Endothelial cell of hepatic sinusoid (primary cell): ENCODE measurements at regions not wholly inside any gene's neighbourhood (a gene's known extent, or its start where the extent isn't known, plus 50 kb on each side); places are given as distances from the start of the nearest gene placed in this dataset.

Source experiments
- in situ Hi-C: cut with HindIII; loops from 2 replicates; pipeline ENCODE4 v1.10.0; 2017; ENCODE audit warnings: low sequenced_read_pairs

DNA sequence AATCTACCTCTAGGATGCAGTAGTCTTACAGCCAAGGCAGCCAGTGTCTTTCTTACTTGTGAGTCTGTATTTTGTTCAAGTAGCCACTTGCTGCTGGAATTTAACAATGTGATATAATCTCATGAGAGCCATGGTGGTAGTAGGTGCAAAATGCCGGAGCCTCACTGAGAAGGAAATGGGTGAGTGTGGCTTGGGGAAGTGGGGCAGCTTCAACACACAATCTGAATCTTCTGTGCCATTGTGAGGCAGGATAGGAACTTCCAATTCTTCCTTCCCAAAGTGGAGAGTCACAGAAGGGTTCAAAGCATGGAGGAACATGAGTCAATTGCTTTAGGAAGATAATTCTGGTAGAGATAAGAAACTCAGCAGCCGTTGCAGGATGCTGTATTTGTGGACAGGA is 158.7 kb upstream of the APCDD1 start:
- in situ Hi-C loops = no loop called here

DNA sequence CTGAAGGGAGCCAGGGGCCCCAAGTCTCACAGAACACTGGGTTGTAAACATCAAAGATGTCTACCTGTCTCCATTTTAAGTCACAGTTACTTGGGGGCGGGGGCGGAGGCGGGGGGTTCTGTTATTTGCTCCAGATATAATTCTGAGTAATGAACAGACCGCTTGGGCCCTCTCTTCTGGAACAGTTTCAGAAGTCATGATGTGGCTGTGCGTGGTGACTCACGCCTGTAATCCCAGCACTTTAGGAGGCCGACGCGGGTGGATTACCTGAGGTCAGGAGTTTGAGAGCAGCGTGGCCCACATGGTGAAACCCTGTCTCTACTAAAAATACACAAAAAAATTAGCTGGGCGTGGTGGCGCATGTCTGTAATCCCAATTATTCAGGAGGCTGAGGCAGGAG is 157.9 kb upstream of the APCDD1 start:
- in situ Hi-C loops = no loop called here

DNA sequence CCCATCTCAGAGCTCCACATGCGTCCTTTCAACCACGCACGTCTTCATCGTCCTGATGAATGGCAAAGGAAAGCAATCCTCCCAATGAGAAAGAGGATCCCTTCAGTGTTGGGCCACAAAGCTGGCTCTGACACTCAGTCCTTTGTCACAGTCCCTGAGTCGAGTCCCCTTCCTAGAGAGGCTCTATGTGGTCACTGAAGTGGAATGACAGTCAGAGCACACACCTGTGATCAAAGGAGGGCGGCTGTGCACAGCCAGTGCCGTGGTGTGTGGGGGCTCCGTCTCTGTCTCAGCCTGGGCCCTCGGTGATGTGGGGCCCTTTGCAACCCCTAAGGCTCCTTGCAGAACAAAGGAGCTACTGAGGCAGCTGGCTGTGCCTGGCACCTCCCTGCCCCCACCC is 157.3 kb upstream of the APCDD1 start:
- in situ Hi-C loops = no loop called here

GRCh38 chr18:10298346-10298745 is 156.1 kb upstream of the APCDD1 start:
- in situ Hi-C loops = no loop called here

DNA sequence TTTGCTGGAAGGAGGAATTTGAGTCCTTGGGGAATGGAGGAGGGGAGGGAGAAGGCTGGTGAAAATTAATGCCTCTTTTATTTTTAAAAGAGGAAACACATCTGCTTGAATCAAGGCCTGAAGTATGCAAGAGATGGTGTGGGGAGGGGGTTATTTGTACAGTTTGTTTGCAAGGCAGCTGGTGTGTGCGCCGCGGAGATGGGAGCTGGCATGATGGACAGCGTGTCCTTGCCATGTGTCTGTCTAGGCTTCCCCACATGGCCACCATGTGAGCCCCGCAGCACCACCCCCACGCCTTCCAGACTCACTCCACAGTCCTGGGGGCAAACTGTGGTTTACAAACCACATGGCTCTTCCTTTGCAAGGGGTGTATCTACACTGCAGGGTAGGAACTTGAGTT is 154.8 kb upstream of the APCDD1 start:
- in situ Hi-C loops = loop anchor here (5.0 kb wide), 1 partner anchor 57 kb away; no protein-coding TSS in a partner anchor

- in situ Hi-C loops = loop anchor here (5.0 kb wide), 1 partner anchor 58 kb away; no protein-coding TSS in a partner anchor
Measured at GRCh38 chr18:10300739-10301138, 153.7 kb upstream of the APCDD1 start.

DNA sequence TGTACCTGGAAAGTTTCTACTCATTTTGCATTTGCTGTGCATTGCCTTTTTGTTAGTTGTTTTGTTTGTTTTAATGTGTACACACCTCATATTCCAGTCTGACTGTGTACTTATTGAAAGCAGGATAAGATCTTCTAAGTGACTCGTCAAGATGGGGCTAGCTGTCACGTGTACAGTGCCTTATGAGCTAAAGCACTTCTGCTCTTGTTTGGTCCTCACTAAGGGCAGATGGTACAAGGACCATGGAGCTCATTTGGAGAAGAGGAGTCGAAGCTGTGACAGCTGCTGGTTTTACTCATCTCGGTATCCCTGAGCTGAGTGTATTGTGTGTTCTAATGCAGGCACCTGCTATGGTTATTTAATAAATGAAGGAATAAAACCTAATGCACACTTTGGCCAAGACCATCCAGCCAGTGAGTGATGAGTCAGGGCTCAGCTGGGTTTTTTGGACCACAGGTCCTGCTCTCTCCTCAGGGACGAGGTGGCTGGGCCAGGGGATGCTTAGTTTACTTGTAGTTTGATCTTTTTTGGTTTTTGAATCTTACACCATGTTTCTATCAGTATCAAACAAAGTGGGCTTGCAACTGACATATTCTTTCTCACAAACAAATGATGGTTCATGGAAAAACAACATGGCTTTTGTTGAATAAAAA is 152.5 kb upstream of the APCDD1 start:
- in situ Hi-C loops = loop anchor here (5.0 kb wide), 1 partner anchor 60 kb away; no protein-coding TSS in a partner anchor

- in situ Hi-C loops = loop anchor here (5.0 kb wide), 1 partner anchor 61 kb away; no protein-coding TSS in a partner anchor
Measured at GRCh38 chr18:10303171-10303570, 151.3 kb upstream of the APCDD1 start.

GRCh38 chr18:10304853-10305252 is 149.6 kb upstream of the APCDD1 start:
- in situ Hi-C loops = loop anchor here (5.0 kb wide), 1 partner anchor 63 kb away; no protein-coding TSS in a partner anchor

GRCh38 chr18:10306779-10307178 is 147.7 kb upstream of the APCDD1 start:
- in situ Hi-C loops = no loop called here

- in situ Hi-C loops = no loop called here
Measured at GRCh38 chr18:10308154-10308553, 146.3 kb upstream of the APCDD1 start.

DNA sequence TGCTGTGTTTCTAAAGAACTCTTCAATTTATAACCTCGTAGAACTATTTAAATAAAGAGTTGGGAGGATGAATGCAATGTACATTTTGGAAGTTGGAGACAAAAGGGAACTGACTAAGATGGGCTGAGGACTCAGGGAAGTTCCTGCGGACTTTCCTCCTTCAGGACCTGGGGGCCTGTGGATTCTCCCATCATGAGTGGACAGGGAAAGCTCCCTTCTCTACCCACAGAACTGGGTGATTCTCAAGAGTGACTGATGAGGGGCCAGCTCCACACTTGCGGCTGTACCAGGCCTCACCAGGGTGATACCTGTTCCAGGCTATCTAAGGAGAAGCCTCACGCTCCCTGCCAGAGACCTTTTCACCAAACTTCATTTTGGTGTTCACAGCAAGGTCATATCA is 143.8 kb upstream of the APCDD1 start:
- in situ Hi-C loops = no loop called here

- in situ Hi-C loops = no loop called here
Measured at GRCh38 chr18:10312326-10313015, 142.0 kb upstream of the APCDD1 start.

DNA sequence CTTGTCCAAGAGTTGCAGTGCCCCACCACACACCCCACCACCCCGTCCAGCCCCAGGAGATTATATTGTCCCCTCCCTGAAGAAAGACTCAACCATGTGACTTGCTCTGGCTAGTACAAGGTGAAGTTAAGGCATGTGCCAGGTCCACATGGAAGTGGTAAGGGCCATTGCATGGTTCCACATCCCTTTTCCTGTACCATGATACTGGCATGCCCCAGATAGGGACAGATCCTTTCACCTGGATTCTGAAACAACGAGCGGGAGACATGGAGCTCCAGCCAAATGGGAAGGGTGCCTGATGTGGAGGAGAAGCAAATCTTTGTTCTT is 141.5 kb upstream of the APCDD1 start:
- in situ Hi-C loops = no loop called here

GRCh38 chr18:10314066-10314465 is 140.4 kb upstream of the APCDD1 start:
- in situ Hi-C loops = no loop called here

DNA sequence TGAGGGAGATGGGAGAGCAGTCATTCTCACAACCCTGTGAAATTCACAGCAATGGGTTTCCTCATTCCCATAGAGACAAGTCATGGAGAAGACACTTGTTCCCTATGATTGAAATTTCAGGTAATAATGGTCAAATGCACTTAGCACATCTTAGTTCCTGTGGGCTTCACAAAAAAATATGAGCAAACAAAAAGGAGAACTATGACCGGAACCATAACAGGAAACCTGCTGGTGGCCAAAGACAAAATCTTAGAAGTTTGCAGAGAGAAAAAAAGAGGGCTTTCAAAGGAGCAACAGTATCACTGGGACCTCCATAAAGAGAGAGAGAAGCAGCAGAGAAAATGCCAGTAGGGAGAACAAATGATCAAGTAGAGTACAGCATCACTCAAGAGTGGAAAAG is 138.9 kb upstream of the APCDD1 start:
- in situ Hi-C loops = no loop called here

DNA sequence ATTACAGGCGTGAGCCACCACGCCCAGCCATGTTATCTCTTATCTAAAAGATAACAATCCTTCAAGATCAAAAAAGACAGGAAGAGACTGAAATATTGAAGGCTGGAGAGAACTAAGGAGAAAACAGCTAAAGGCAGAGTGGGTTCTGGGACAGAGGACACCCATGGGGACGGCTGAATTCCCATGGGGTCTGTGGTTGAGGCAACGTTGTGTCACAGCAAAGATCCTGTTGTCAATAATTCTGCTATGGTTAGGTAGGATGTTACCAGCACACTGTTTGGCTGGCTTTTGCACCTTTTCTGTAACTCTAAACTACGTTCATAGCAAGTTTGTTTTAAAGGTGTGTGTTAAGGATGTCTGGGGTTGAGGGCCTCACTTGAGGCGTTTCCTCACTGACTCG is 137.7 kb upstream of the APCDD1 start:
- in situ Hi-C loops = no loop called here

DNA sequence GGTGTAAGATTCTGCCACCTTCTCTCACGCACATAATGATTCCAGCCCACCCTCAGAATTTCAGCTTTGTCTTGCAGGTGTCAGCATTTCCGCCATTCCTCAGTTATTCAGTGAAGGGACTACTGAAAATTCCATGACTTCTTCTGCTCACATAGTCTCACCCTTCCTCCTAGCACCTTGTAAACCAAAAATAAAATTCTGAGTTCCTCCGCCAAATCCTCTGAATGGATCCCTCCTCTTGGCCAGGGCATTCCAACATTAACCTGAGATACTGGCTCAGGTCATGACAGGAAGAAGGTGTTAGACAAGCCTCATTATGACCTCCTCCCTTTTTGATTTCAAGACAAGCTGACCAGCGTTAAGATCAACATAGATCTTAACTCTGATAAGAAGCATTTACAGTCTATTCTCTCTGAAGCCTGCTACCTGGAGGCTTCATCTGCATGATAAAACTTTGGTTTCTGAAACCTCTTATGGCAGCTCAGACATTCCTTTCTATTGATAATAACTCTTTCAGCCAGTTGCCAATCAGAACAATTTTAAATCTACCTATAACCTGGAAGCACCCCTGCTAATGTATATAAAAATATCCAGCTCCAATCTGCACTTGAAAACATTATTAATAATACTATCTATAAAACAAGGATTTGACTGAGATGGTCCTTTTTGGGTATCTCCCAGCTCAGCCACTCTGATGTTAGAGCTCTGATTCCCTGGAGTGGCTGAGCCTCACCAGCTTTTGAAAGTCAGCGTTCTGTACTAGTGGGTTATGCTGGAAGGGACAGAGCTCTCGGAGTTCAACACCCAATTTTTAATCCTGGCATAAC is 136.4 kb upstream of the APCDD1 start:
- in situ Hi-C loops = no loop called here

DNA sequence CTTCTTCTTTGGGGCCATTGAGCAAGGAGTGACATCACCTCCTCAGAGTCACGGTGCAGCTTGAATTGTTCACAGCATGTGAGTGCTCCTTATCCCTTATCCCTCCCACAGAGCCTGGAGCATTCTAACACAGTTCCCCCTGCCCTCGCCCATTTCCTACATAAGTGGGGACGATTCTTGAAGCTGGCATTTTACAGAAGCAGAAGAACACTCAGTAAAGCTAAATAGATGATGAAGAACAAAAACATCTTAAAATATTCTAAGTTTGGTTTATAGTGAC is 135.8 kb upstream of the APCDD1 start:
- in situ Hi-C loops = no loop called here

DNA sequence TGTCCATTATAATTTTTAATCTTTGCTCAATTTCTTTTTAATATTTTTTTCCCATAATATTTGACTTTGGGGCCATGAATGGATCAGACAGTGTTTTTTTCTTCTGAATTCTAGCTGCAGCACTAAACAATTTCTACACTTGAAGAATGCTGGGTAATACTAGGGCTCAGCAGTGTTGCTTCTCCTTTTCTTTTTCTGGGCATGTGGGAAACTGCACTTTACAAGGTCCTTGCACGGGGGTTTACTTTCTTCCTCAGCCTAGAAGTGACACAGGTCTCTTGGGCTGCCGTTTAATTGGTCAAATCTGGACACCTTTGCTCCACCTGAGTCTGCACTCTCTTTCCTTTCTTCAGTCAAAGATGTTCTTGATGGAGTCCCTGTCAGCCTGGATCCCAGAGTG is 135.4 kb upstream of the APCDD1 start:
- in situ Hi-C loops = no loop called here

- in situ Hi-C loops = loop anchor here (5.0 kb wide), 1 partner anchor 73 kb away; no protein-coding TSS in a partner anchor
Measured at GRCh38 chr18:10319914-10320600, 134.4 kb upstream of the APCDD1 start.
